Right atrium auricular region (tissue), 2 donors: ENCODE measurements at regions not wholly inside any gene's neighbourhood (a gene's known extent, or its start where the extent isn't known, plus 50 kb on each side); places are given as distances from the start of the nearest gene placed in this dataset.

Source experiments
- DNase-seq: peaks from one replicate; pipeline ENCODE4 v3.0.0-alpha.2; 2019; ENCODE audit warnings: low spot score
- H3K27ac ChIP-seq, 2 donors: fragments of 200-600 bp; sonication (generic); 1 replicate in 1 of 2; 2 replicates in 1 of 2; pipeline ENCODE4 v1.5.1; 2016 to 2019
- H3K27me3 ChIP-seq, 2 donors: fragments of 200-600 bp; sonication (generic); one replicate each; pipeline versions ENCODE4 v1.5.1 to v1.6.0; 2017 to 2019
- H3K36me3 ChIP-seq: fragments of 200-600 bp; sonication (generic); one replicate; pipeline ENCODE4 v1.5.1; 2016
- H3K4me1 ChIP-seq, 2 donors: fragments of 200-600 bp; sonication (generic); one replicate each; pipeline versions ENCODE4 v1.5.1 to v1.6.0; 2017 to 2019
- H3K4me3 ChIP-seq, 2 donors: fragments of 200-600 bp; sonication (generic); 1 replicate in 1 of 2; 2 replicates in 1 of 2; pipeline ENCODE4 v1.5.1; 2017 to 2019; ENCODE audit warnings: mild to moderate bottlenecking in 1 of 2, moderate library complexity in 1 of 2
- H3K9me3 ChIP-seq, 2 donors: fragments of 200-600 bp; sonication (generic); one replicate each; pipeline ENCODE4 v1.5.1; 2019
- CTCF ChIP-seq, 2 donors: fragments of 200-600 bp; sonication (generic); IDR thresholded peaks; one replicate each; pipeline ENCODE4 v1.5.1; 2019; ENCODE audit warnings: antibody characterized with exemption in 2 of 2

- H3K27me3 ChIP-seq, result no peaks in the 10 kb centered on the region
- TF ChIP-seq CTCF (IDR thresholded peaks at IDR 0.05), result no peak
Measured at GRCh38 chr1:37305841-37306240, 168.5 kb upstream of the ZC3H12A start.

GRCh38 chr1:37306461-37306860 lies 167.9 kb upstream of the ZC3H12A start:
- no peaks in the 10 kb centered on the region for H3K36me3 ChIP-seq
- H3K4me3 ChIP-seq, result no peak overlapping the region
- H3K27me3 ChIP-seq, result no peaks in the 10 kb centered on the region
- no peak overlapping the region for H3K27ac ChIP-seq
- no peak for DNase-seq
- H3K9me3 ChIP-seq, result no peaks in the 10 kb centered on the region
- no peak for TF ChIP-seq CTCF (IDR thresholded peaks at IDR 0.05)
- H3K4me1 ChIP-seq, result no peaks in the 10 kb centered on the region

More at GRCh38 chr1:37305841-37306240, 168.5 kb upstream of the ZC3H12A start:
- no peaks in the 10 kb centered on the region for H3K9me3 ChIP-seq
- H3K4me3 ChIP-seq, result no peak overlapping the region
- H3K27ac ChIP-seq, result no peak overlapping the region
- DNase-seq, result no peak
- no peaks in the 10 kb centered on the region for H3K36me3 ChIP-seq
- no peaks in the 10 kb centered on the region for H3K4me1 ChIP-seq

GRCh38 chr1:37306871-37307270 lies 167.5 kb upstream of the ZC3H12A start:
- no peak for TF ChIP-seq CTCF (IDR thresholded peaks at IDR 0.05)
- Histone ChIP-seq H3K27ac (no peak overlapping the region), H3K36me3 (no peaks in the 10 kb centered on the region), H3K27me3 (no peaks in the 10 kb centered on the region), H3K4me3 (no peak overlapping the region), H3K9me3 (no peaks in the 10 kb centered on the region), H3K4me1 (no peaks in the 10 kb centered on the region)
- DNase-seq, result no peak

GRCh38 chr1:37308031-37308960 lies 166.1 kb upstream of the ZC3H12A start:
- Histone ChIP-seq H3K4me1 (no peaks in the 10 kb centered on the region), H3K9me3 (no peaks in the 10 kb centered on the region), H3K27ac (no peak overlapping the region), H3K27me3 (no peaks in the 10 kb centered on the region), H3K4me3 (no peak overlapping the region), H3K36me3 (no peaks in the 10 kb centered on the region)
- no peak for TF ChIP-seq CTCF (IDR thresholded peaks at IDR 0.05)
- no peak for DNase-seq

GRCh38 chr1:37309574-37309973 lies 164.8 kb upstream of the ZC3H12A start:
- H3K4me1 ChIP-seq, result no peaks in the 10 kb centered on the region
- no peaks in the 10 kb centered on the region for H3K9me3 ChIP-seq
- H3K36me3 ChIP-seq, result no peaks in the 10 kb centered on the region
- TF ChIP-seq CTCF (IDR thresholded peaks at IDR 0.05), result no peak
- no peak overlapping the region for H3K27ac ChIP-seq
- no peak overlapping the region for H3K4me3 ChIP-seq
- peaks cover 0 to 3% of the 10 kb centered on the region in 2 donors for H3K27me3 ChIP-seq
- DNase-seq, result no peak
